ENCODE measurements at regions not wholly inside any gene's neighbourhood (a gene's known extent, or its start where the extent isn't known, plus 50 kb on each side); places are given as distances from the start of the nearest gene placed in this dataset.

- no peak for TF ChIP-seq POLR2A (IDR thresholded peaks at IDR 0.05)
- TF ChIP-seq CTCF (IDR thresholded peaks at IDR 0.05): no peak
Observed at GRCh38 chr19:30690525-30690924, 318.3 kb downstream of the ZNF536 start.

All from prostate gland (tissue), 2 donors.